GM18511 (cell line): ENCODE measurements at regions not wholly inside any gene's neighbourhood (a gene's known extent, or its start where the extent isn't known, plus 50 kb on each side); places are given as distances from the start of the nearest gene placed in this dataset.
"Not testable (repeated sequence)": the region's sequence is repeated elsewhere in the genome, so short reads cannot be mapped to it uniquely, and the experiment has no call there.

Experiments used
- ATAC-seq: cut with Tn5 transposase; IDR thresholded peaks from one replicate; pipeline ENCODE4 v1.9.1; 2021; ENCODE audit warnings: mild to moderate bottlenecking, moderate library complexity; ENCODE audit not compliant: unreplicated experiment

DNA sequence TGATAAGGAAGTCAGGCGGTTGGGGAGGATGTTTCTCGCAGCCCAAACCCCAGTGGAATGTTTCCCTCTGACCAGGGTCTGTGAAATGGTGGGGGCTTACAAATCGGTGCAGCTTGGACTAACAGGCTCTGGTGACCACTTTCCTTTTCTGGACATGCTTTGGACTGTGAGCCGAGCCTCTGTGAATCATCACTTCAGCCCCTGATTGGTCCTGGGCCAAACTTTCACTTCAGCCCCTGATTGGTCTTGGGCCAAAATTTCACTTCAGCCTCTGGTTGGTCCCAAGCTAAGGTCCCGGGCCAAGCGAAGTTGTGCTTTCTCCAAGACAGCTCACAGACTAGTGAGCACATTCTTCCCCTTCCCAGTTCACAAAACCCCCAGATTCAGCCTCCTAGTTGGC lies 223.7 kb upstream of the ANKRD20A1 start:
- not testable (repeated sequence) for ATAC-seq

- ATAC-seq, result not testable (repeated sequence)
These were observed 246.8 kb upstream of the ANKRD20A1 start for GRCh38 chr9:67611900-67612299.

- not testable (repeated sequence) for ATAC-seq
These were observed 248.9 kb upstream of the ANKRD20A1 start for GRCh38 chr9:67609872-67610271.

DNA sequence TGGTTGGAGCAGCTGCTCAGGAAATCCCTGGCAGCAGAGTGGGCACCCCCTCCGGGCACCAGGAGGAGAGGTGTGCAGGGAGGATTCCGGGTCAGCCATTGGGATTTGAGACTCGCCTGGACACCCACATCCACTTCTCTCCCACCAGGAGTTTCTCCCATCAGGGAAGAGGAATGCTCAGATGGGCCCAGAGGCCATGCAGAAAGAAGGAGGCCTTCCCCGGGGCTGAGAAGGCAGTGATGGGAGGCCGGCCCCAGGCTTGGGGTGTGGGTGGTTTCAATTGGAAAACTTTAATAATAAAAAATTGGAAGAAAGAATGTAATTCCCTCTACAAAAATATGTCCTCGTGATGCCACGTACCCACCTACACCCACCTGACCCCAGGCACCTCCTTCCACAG lies 249.3 kb upstream of the ANKRD20A1 start:
- ATAC-seq, result not testable (repeated sequence)

GRCh38 chr9:67605113-67605512 lies 253.6 kb upstream of the ANKRD20A1 start:
- not testable (repeated sequence) for ATAC-seq

GRCh38 chr9:67603609-67604008 lies 255.1 kb upstream of the ANKRD20A1 start:
- not testable (repeated sequence) for ATAC-seq

DNA sequence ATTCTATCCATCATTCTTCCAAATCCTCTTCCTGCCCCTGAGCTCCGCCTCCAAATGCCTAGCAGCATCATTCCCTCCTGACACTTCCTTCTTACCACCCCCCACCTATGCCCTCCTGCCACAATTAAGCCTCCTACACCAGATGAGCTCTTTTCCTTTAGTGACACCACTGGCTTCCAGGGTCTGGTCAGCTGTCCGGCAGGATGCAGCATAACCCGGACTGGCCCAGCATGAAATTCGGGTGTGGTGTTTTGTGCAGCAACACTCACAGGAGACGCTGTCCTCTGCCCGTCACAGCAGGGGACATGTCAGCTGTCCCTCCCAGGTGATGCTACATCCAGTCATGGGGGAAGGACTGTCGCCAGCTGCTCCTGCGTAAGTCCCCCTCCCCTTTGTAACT lies 266.3 kb upstream of the ANKRD20A1 start:
- ATAC-seq, result not testable (repeated sequence)

DNA sequence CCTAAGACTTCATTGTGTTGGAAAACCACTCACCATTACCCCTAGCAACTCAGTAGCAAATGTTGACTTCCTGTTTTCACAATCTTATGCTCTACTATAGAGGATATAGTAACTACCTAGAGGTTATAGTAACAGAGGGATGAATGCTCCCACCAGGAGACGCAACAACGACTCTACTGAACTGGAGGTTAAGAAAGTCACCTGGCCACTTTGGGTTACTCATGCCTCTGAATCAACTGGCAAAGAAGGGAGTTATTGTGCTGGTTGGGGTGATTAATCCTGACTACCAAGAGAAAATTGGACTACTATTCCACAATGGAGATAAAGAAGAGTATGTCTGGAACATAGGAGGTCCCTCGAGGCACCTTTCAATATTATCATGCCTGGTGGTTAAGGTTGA lies 302.9 kb upstream of the ANKRD20A1 start:
- ATAC-seq, result not testable (repeated sequence)

GRCh38 chr9:67550044-67550443 lies 308.7 kb upstream of the ANKRD20A1 start:
- ATAC-seq, result not testable (repeated sequence)

DNA sequence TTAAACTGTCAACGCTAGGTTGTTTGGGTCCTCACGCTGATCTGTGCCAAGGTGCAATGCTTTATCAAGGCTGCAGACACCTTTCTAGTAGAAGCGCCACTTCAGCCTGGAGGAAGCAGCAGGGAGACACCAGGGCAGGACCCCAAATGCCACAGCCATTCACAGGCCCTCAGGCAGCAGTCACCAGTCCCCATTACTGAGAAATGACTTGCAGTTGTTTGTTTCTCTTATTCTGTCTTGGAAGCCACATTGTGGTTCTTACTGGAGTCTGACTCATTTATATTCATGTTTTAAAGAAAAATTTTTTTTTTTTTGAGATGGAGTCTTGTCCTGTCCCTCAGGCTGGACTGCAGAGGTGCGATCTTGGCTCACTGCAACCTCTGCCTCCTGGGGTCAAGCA lies 328.9 kb upstream of the ANKRD20A1 start:
- not testable (repeated sequence) for ATAC-seq

DNA sequence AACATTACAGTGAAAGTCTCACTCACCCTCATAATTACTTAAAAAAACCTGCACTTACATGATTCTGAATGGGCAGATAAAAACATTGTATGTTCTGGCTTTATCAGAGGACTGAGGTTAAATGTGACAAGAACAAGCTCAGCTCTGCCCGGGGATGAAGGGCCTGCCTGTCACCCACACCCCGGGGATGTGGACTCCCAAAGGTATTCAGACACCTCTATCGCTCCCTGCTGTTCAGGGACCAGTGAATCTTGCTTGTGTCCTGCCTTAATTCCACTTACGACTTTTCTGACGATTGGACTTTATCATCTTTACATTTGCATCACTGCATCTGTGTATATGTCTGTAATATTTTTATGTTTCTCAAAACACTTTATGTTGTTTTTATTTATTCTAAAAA lies 341.8 kb upstream of the ANKRD20A1 start:
- ATAC-seq, result not testable (repeated sequence)

- ATAC-seq, result not testable (repeated sequence)
These were observed 344.1 kb upstream of the ANKRD20A1 start for GRCh38 chr9:67514587-67514986.

GRCh38 chr9:67503728-67504369 lies 354.9 kb upstream of the ANKRD20A1 start:
- ATAC-seq, result not testable (repeated sequence)

GRCh38 chr9:67492028-67492427 lies 366.7 kb upstream of the ANKRD20A1 start:
- not testable (repeated sequence) for ATAC-seq

DNA sequence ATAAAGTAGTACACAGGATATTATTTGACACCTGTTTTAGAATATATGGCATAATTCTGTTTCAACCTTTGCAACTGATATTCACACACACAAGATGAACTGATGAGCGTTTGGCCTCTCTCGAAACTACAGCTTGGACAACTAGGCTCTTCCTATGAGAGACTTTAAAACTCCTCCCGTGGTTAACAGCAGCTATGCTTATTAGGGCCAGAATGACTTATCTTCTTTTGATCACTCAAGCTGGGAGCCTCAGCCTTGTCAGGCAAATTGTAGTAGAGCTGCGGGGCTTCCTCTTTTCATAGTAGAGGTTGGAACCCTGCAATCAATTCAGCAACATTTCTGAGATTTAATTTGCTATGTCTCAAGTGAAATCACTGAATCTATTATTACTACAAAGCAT lies 381.3 kb upstream of the ANKRD20A1 start:
- not testable (repeated sequence) for ATAC-seq

DNA sequence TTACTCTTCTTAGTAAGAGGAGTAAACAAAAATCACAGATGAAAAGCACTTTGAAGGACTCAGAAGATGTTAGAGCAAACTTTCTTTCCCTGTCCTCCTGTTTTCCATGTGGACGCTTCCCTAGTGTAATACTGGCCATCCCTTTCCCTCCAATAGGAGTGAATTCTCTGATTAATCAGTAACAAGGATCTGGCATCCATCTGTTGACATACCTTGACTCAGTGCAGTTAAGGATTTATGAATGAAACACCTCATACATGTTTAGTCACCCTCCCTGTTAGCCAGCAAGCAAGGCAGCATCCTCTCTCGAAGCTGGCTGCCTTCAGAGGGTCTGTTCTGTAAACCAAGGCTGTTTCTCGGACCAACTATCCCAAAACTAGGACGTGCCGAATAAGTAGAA lies 388.0 kb upstream of the ANKRD20A1 start:
- not testable (repeated sequence) for ATAC-seq

- not testable (repeated sequence) for ATAC-seq
These were observed 390.4 kb upstream of the ANKRD20A1 start for GRCh38 chr9:67468326-67468725.

DNA sequence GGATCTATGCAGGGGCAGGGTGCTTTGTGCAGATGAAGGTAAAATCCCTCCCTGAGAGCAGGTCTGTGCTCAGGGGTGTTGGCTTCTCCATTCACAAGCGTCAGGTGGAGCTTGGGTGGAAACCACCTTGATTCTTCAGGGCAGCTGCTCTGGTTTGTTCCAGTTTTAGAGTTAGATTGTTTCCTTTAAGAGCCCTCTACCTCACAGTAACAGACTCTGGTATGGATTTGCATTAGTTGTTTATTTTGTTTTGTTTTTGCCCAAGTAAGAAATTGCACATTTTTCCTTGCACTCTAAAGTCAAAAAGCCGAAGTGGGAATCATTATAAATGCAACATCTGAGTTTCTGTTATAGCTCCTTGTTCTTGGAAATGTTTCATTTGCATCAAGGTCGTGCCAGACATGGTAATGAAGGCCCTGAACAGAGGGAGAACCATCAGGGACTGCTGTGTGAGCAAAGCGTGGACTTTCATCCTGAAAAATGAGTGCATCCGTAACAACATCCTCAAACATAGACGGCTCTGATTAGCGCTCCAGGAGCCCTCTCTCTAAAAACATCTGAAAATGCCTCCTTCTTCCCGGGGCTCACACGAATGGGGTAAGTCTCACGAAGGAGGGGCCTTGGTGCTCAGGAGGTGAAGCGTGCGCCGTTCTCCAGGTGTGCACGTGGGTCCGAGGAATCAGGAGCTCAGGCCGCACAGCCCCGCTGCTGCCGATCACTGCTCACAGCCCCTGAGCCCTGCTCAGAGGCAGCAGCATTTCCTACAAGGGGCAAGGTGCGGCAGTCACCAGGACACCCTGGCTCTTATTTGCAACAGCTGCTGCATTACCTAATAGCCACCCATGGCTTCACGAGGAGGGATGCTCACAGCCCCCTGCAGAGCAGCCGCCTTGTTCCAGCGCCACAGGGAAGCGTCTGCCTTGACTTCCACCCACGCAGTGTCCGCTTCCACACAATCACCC lies 396.7 kb upstream of the ANKRD20A1 start:
- not testable (repeated sequence) for ATAC-seq

DNA sequence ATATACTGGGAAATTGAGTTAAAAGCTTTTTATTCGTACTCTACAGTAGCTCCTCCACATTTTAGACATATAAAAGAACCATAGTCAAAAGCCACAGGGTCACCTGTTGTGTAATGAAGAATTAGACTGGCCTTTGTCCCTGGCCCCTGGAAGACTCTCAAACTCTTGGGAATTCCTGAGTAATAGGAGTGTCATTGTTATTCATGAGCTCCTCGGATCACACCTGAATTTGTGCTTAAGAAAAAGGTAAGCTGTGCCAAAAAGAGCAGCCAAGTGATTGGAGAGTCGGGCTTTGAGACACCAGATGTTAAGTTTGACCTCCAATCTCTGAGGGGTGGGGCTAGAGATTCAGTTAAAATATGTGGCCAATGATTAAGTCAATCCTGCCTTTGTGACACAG lies 405.8 kb upstream of the ANKRD20A1 start:
- ATAC-seq, result not testable (repeated sequence)

- not testable (repeated sequence) for ATAC-seq
These were observed 416.4 kb upstream of the ANKRD20A1 start for GRCh38 chr9:67442313-67442712.

GRCh38 chr9:67437011-67437410 lies 421.7 kb upstream of the ANKRD20A1 start:
- not testable (repeated sequence) for ATAC-seq

DNA sequence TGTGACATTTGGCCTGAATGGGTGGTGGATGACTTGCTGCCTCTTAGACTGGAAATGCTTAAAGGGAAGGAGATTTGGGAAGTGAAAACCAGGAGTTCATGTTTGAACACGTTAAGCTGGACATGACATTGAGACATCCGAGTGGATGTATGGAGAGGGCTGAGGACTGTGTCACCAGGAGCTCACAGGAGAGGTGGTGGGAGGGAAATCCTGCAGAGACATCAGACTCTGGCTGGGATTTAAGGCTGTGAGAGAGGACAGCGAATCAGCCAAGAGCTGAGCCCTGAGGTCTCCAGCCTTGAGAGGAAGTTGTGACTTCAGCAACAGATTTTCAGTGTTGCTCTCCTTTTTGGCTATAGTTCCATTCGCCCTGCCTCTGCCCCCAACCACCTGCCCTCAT lies 432.5 kb upstream of the SPATA31A3 start:
- ATAC-seq, result not testable (repeated sequence)
